Ishikawa (cell line): ENCODE measurements at regions not wholly inside any gene's neighbourhood (a gene's known extent, or its start where the extent isn't known, plus 50 kb on each side); places are given as distances from the start of the nearest gene placed in this dataset.

ENCODE experiments used
- CEBPB ChIP-seq: IDR thresholded peaks from 2 replicates; pipeline ENCODE4 v1.6.1; 2012
- FOXM1 ChIP-seq: IDR thresholded peaks from 2 replicates; pipeline ENCODE4 v1.6.1; 2012; ENCODE audit warnings: low read depth, borderline replicate concordance
- RAD21 ChIP-seq: IDR thresholded peaks from 2 replicates; pipeline ENCODE4 v1.6.1; 2012; ENCODE audit warnings: low read depth
- TAF1 ChIP-seq: IDR thresholded peaks from 2 replicates; pipeline ENCODE4 v1.6.1; 2012; ENCODE audit warnings: low read depth, mild to moderate bottlenecking
- TEAD4 ChIP-seq: IDR thresholded peaks from 2 replicates; pipeline ENCODE4 v1.6.1; 2012
- YY1 ChIP-seq: IDR thresholded peaks from 2 replicates; pipeline ENCODE4 v1.6.1; 2012; ENCODE audit warnings: low read depth
- ZBTB7A ChIP-seq: IDR thresholded peaks from 2 replicates; pipeline ENCODE4 v1.6.1; 2012; ENCODE audit warnings: low read depth
- TF ChIP-seq, protein P1 (sequence below): IDR thresholded peaks from 2 replicates; pipeline ENCODE4 v1.6.1; 2012; ENCODE audit warnings: low read depth, mild to moderate bottlenecking
- TF ChIP-seq, protein P2 (sequence below): IDR thresholded peaks from 2 replicates; pipeline ENCODE4 v1.6.1; 2012

GRCh38 chr14:104352493-104353220 lies 214.3 kb downstream of the KIF26A start:
- TF ChIP-seq CEBPB: no peak
- TF ChIP-seq TEAD4: no peak
- TF ChIP-seq TAF1: no peak
- no peak for TF ChIP-seq FOXM1
- TF ChIP-seq ZBTB7A: no peak
- TF ChIP-seq, protein P1, sequence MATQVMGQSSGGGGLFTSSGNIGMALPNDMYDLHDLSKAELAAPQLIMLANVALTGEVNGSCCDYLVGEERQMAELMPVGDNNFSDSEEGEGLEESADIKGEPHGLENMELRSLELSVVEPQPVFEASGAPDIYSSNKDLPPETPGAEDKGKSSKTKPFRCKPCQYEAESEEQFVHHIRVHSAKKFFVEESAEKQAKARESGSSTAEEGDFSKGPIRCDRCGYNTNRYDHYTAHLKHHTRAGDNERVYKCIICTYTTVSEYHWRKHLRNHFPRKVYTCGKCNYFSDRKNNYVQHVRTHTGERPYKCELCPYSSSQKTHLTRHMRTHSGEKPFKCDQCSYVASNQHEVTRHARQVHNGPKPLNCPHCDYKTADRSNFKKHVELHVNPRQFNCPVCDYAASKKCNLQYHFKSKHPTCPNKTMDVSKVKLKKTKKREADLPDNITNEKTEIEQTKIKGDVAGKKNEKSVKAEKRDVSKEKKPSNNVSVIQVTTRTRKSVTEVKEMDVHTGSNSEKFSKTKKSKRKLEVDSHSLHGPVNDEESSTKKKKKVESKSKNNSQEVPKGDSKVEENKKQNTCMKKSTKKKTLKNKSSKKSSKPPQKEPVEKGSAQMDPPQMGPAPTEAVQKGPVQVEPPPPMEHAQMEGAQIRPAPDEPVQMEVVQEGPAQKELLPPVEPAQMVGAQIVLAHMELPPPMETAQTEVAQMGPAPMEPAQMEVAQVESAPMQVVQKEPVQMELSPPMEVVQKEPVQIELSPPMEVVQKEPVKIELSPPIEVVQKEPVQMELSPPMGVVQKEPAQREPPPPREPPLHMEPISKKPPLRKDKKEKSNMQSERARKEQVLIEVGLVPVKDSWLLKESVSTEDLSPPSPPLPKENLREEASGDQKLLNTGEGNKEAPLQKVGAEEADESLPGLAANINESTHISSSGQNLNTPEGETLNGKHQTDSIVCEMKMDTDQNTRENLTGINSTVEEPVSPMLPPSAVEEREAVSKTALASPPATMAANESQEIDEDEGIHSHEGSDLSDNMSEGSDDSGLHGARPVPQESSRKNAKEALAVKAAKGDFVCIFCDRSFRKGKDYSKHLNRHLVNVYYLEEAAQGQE: no peak
- TF ChIP-seq, protein P2, sequence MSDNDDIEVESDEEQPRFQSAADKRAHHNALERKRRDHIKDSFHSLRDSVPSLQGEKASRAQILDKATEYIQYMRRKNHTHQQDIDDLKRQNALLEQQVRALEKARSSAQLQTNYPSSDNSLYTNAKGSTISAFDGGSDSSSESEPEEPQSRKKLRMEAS: no peak
- no peak for TF ChIP-seq RAD21
- no peak for TF ChIP-seq YY1
